Gastroesophageal sphincter (tissue), 3 donors: ENCODE measurements at regions not wholly inside any gene's neighbourhood (a gene's known extent, or its start where the extent isn't known, plus 50 kb on each side); places are given as distances from the start of the nearest gene placed in this dataset.

ENCODE experiments used
- CTCF ChIP-seq, 4 experiments: fragments of 200-600 bp in 2 of 4; fragments of 450-650 bp in 2 of 4; sonication (generic) in 1 of 4; IDR thresholded peaks; one replicate each; pipeline ENCODE4 v1.5.1; 2017 to 2019; ENCODE audit warnings: antibody characterized with exemption in 4 of 4, mild to moderate bottlenecking in 2 of 4, moderate library complexity in 2 of 4
- EP300 ChIP-seq: sonication (generic); formaldehyde crosslinking; IDR thresholded peaks from one replicate; pipeline ENCODE4 v1.6.1; 2017; ENCODE audit warnings: antibody characterized with exemption, mild to moderate bottlenecking
- POLR2AphosphoS5 ChIP-seq: sonication (generic); formaldehyde crosslinking; IDR thresholded peaks from one replicate; pipeline ENCODE4 v1.6.1; 2017; ENCODE audit warnings: antibody characterized with exemption

GRCh38 chr15:38636597-38636996 is 72.0 kb upstream of the RASGRP1 start:
- no peak for TF ChIP-seq CTCF (IDR thresholded peaks at IDR 0.05)
- TF ChIP-seq POLR2AphosphoS5 = no peak
- no peak for TF ChIP-seq EP300
